Keratinocyte (primary cell): ENCODE measurements at regions not wholly inside any gene's neighbourhood (a gene's known extent, or its start where the extent isn't known, plus 50 kb on each side); places are given as distances from the start of the nearest gene placed in this dataset.

Experiments
- DNase-seq: peaks from one replicate; pipeline ENCODE4 v3.0.0-alpha.2; 2011; ENCODE audit warnings: low read depth, missing footprints, low spot score
- FAIRE-seq: peaks from 2 replicates; lab custom pipeline; 2011; peaks lifted over from hg19 to GRCh38; lab: Jason Lieb, UNC
- H2AFZ ChIP-seq: 2 replicates; pipeline ENCODE4 v1.6.0; 2012; ENCODE audit warnings: low read length, control low read depth, inconsistent platforms; ENCODE audit not compliant: control insufficient read depth
- H3K27ac ChIP-seq: 2 replicates; pipeline ENCODE4 v1.5.1; 2011; ENCODE audit warnings: low read length; ENCODE audit not compliant: control insufficient read depth, insufficient read depth
- H3K27me3 ChIP-seq: 3 replicates; pipeline ENCODE4 v1.6.0; 2011; ENCODE audit warnings: low read length; ENCODE audit not compliant: control insufficient read depth, insufficient read depth; ENCODE audit errors: extremely low read depth
- H3K36me3 ChIP-seq, 2 experiments: 2 replicates in 1 of 2; 3 replicates in 1 of 2; pipeline ENCODE4 v1.5.1; 2011; ENCODE audit warnings: low read length in 2 of 2, mild to moderate bottlenecking in 1 of 2; ENCODE audit not compliant: control insufficient read depth in 2 of 2, insufficient read depth in 2 of 2; ENCODE audit errors: extremely low read depth in 1 of 2
- H3K4me1 ChIP-seq: 3 replicates; pipeline ENCODE4 v1.5.1; 2011; ENCODE audit warnings: low read length; ENCODE audit not compliant: control insufficient read depth, insufficient read depth; ENCODE audit errors: extremely low read depth
- H3K4me2 ChIP-seq: 3 replicates; pipeline ENCODE4 v1.6.0; 2011; ENCODE audit warnings: low read depth, low read length; ENCODE audit not compliant: control insufficient read depth, insufficient read depth; ENCODE audit errors: extremely low read depth
- H3K4me3 ChIP-seq, 3 experiments: fragments of 200-600 bp in 1 of 3; sonication (generic) in 1 of 3; 2 replicates in 2 of 3; 3 replicates in 1 of 3; pipeline ENCODE4 v1.5.1; 2011 to 2016; ENCODE audit warnings: low read length in 3 of 3, mild to moderate bottlenecking in 3 of 3, control low read depth in 2 of 3, inconsistent platforms in 1 of 3, low read depth in 1 of 3, mixed read lengths in 1 of 3, mixed run types in 1 of 3, moderate library complexity in 1 of 3; ENCODE audit not compliant: control insufficient read depth in 2 of 3, insufficient read depth in 2 of 3; ENCODE audit errors: extremely low read depth in 1 of 3
- H3K79me2 ChIP-seq: 2 replicates; pipeline ENCODE4 v1.6.0; 2012; ENCODE audit warnings: low read length; ENCODE audit not compliant: control insufficient read depth, insufficient read depth
- H3K9ac ChIP-seq: 3 replicates; pipeline ENCODE4 v1.6.0; 2011; ENCODE audit warnings: low read length; ENCODE audit not compliant: control insufficient read depth, insufficient read depth; ENCODE audit errors: extremely low read depth
- H3K9me1 ChIP-seq: 3 replicates; pipeline ENCODE4 v1.6.0; 2011; ENCODE audit warnings: low read length; ENCODE audit not compliant: control insufficient read depth, insufficient read depth; ENCODE audit errors: extremely low read depth
- H3K9me3 ChIP-seq: 2 replicates; pipeline ENCODE4 v1.5.1; 2012; ENCODE audit warnings: low read depth, low read length; ENCODE audit not compliant: control insufficient read depth
- H4K20me1 ChIP-seq: 3 replicates; pipeline ENCODE4 v1.6.0; 2011; ENCODE audit warnings: low read length; ENCODE audit not compliant: control insufficient read depth, insufficient read depth; ENCODE audit errors: extremely low read depth
- EZH2 ChIP-seq: IDR thresholded peaks from one replicate; pipeline ENCODE4 v1.6.1; 2012; ENCODE audit warnings: inconsistent platforms, mild to moderate bottlenecking, low read length, moderate library complexity
- dilution Hi-C: fragments of 300-500 bp; cut with MboI; formaldehyde crosslinking; loops from one replicate; pipeline ENCODE4 v1.7.0; 2020; ENCODE audit warnings: low sequenced_read_pairs; ENCODE audit not compliant: extremely low pct_ligation_motif_present
- TF ChIP-seq, protein P1 (sequence below), 3 experiments: IDR thresholded peaks in 1 of 3; conservative IDR thresholded peaks in 1 of 3; optimal IDR thresholded peaks in 1 of 3; 2 replicates in 2 of 3; 3 replicates in 1 of 3; pipeline versions ENCODE3 to v1.5.1; 2011; ENCODE audit warnings: low read length in 3 of 3, mild to moderate bottlenecking in 3 of 3, moderate library complexity in 2 of 3, control low read depth in 1 of 3, inconsistent platforms in 1 of 3; ENCODE audit not compliant: insufficient read depth in 2 of 3; ENCODE audit errors: extremely low read depth in 1 of 3

DNA sequence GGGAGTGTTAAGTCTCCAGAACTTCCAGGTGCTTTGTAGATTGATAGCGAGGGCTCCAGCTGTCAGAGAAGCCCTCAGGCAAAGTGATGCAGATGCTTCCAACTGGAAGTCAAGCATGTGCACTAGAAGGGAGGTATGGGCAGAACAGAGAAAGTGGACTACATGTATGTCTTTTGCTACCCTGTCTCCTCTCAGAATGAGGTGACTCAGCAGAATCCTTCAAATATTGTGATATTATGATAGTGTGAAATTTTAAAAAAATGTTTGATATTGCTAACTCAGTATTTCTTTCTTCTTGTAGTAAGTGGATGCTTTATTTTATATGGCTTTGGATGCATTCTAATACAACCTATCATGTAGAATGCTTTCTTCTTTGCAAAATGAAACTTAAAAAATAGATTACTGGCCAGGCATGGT, 138.9 kb upstream of the SVIL start:
- Histone ChIP-seq H3K79me2 (no peaks in the 10 kb centered on the region), H4K20me1 (no peaks in the 10 kb centered on the region), H3K27me3 (no peaks in the 10 kb centered on the region), H3K9me1 (no peaks in the 10 kb centered on the region), H3K9ac (no peak overlapping the region), H3K4me2 (no peak overlapping the region), H3K36me3 (no peaks in the 10 kb centered on the region), H3K4me3 (no peak overlapping the region), H3K4me1 (no peaks in the 10 kb centered on the region), H2AFZ (no peak overlapping the region), H3K27ac (no peak overlapping the region), H3K9me3 (no peaks in the 10 kb centered on the region)
- TF ChIP-seq EZH2, result no peak
- TF ChIP-seq, protein P1, sequence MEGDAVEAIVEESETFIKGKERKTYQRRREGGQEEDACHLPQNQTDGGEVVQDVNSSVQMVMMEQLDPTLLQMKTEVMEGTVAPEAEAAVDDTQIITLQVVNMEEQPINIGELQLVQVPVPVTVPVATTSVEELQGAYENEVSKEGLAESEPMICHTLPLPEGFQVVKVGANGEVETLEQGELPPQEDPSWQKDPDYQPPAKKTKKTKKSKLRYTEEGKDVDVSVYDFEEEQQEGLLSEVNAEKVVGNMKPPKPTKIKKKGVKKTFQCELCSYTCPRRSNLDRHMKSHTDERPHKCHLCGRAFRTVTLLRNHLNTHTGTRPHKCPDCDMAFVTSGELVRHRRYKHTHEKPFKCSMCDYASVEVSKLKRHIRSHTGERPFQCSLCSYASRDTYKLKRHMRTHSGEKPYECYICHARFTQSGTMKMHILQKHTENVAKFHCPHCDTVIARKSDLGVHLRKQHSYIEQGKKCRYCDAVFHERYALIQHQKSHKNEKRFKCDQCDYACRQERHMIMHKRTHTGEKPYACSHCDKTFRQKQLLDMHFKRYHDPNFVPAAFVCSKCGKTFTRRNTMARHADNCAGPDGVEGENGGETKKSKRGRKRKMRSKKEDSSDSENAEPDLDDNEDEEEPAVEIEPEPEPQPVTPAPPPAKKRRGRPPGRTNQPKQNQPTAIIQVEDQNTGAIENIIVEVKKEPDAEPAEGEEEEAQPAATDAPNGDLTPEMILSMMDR (optimal IDR thresholded peaks at IDR 0.05 in 1 of 3, IDR thresholded peaks at IDR 0.05 in 1 of 3, conservative IDR thresholded peaks at IDR 0.05 in 1 of 3; ENCODE audit: extremely low read depth in 1 of 3, insufficient read depth in 2 of 3, low read length in 3 of 3), result no peak
- no peak for FAIRE-seq
- dilution Hi-C loops, result no loop called here
- no peak for DNase-seq

- Histone ChIP-seq H3K36me3 (no peaks in the 10 kb centered on the region), H3K9me1 (no peaks in the 10 kb centered on the region), H3K9ac (no peak overlapping the region), H3K27ac (no peak overlapping the region), H3K4me3 (no peak overlapping the region), H3K9me3 (no peaks in the 10 kb centered on the region), H2AFZ (no peak overlapping the region), H3K27me3 (no peaks in the 10 kb centered on the region), H3K4me1 (no peaks in the 10 kb centered on the region), H3K4me2 (no peak overlapping the region), H3K79me2 (no peaks in the 10 kb centered on the region), H4K20me1 (no peaks in the 10 kb centered on the region)
- FAIRE-seq (no peak), DNase-seq (no peak)
- no peak for TF ChIP-seq EZH2
- TF ChIP-seq, protein P1 (optimal IDR thresholded peaks at IDR 0.05 in 1 of 3, IDR thresholded peaks at IDR 0.05 in 1 of 3, conservative IDR thresholded peaks at IDR 0.05 in 1 of 3; ENCODE audit: extremely low read depth in 1 of 3, insufficient read depth in 2 of 3, low read length in 3 of 3), result no peak
- dilution Hi-C loops, result no loop called here
Observed at GRCh38 chr10:29772403-29772802, 137.6 kb upstream of the SVIL start.
